ENCODE measurements at regions not wholly inside any gene's neighbourhood (a gene's known extent, or its start where the extent isn't known, plus 50 kb on each side); places are given as distances from the start of the nearest gene placed in this dataset.

- TF ChIP-seq CTCF (IDR thresholded peaks at IDR 0.05; ENCODE audit: low read length), result no peak
- no peak for TF ChIP-seq EZH2 (IDR thresholded peaks at IDR 0.05; ENCODE audit: borderline replicate concordance, low read length)
Measured at GRCh38 chr4:132245319-132245718, 903.8 kb upstream of the PCDH10 start.
